ENCODE measurements at regions not wholly inside any gene's neighbourhood (a gene's known extent, or its start where the extent isn't known, plus 50 kb on each side); places are given as distances from the start of the nearest gene placed in this dataset.

GRCh38 chr9:134251296-134252069, 74.8 kb upstream of the RXRA start:
- peak; percentile 85 for DNase-seq

- DNase-seq, result no peak
These were observed 74.0 kb upstream of the RXRA start for GRCh38 chr9:134252084-134252830.

GRCh38 chr9:134253606-134254205, 72.5 kb upstream of the RXRA start:
- no peak for DNase-seq

GRCh38 chr9:134258332-134258731, 67.9 kb upstream of the RXRA start:
- DNase-seq, result no peak

- DNase-seq, result no peak
These were observed 67.3 kb upstream of the RXRA start for GRCh38 chr9:134258828-134259546.

GRCh38 chr9:134259708-134260107, 66.5 kb upstream of the RXRA start:
- DNase-seq, result no peak

- no peak for DNase-seq
These were observed 65.5 kb upstream of the RXRA start for GRCh38 chr9:134260801-134261200.

GRCh38 chr9:134262035-134262434, 64.2 kb upstream of the RXRA start:
- no peak for DNase-seq

- no peak for DNase-seq
These were observed 62.7 kb upstream of the RXRA start for GRCh38 chr9:134263596-134263995.

- DNase-seq, result no peak
These were observed 62.1 kb upstream of the RXRA start for GRCh38 chr9:134264169-134264568.

- DNase-seq, result no peak
These were observed 61.2 kb upstream of the RXRA start for GRCh38 chr9:134265078-134265477.

GRCh38 chr9:134266418-134266817, 59.8 kb upstream of the RXRA start:
- no peak for DNase-seq

- no peak for DNase-seq
These were observed 58.9 kb upstream of the RXRA start for GRCh38 chr9:134267305-134267880.

GRCh38 chr9:134267881-134268724, 58.2 kb upstream of the RXRA start:
- no peak for DNase-seq

- no peak for DNase-seq
These were observed 57.5 kb upstream of the RXRA start for GRCh38 chr9:134268747-134269146.

GRCh38 chr9:134271338-134272301, 54.6 kb upstream of the RXRA start:
- no peak for DNase-seq

GRCh38 chr9:134272302-134273023, 53.8 kb upstream of the RXRA start:
- no peak for DNase-seq

- DNase-seq, result no peak
These were observed 52.6 kb upstream of the RXRA start for GRCh38 chr9:134273647-134274046.

- DNase-seq, result no peak
These were observed 50.9 kb upstream of the RXRA start for GRCh38 chr9:134275375-134275774.
